CD4-positive, CD25-positive, alpha-beta regulatory T cell (primary cell): ENCODE measurements at regions not wholly inside any gene's neighbourhood (a gene's known extent, or its start where the extent isn't known, plus 50 kb on each side); places are given as distances from the start of the nearest gene placed in this dataset.

Experiments used
- ATAC-seq, 2 donors: fragments of 150-1000 bp; cut with Tn5 transposase; one replicate each; pipeline ENCODE4 v1.10.0; 2021; ENCODE audit warnings: low read depth in 2 of 2, moderate number of reproducible peaks in 2 of 2, moderate library complexity in 1 of 2
- DNase-seq, 3 donors: peaks; one replicate each; pipeline versions ENCODE4 v3.0.0 to v3.0.0-alpha.2; 2012 to 2022; ENCODE audit warnings: mixed read lengths in 1 of 3
- H3K27ac ChIP-seq: one replicate; pipeline ENCODE4 v1.7.0; 2013; ENCODE audit warnings: mild to moderate bottlenecking, low read length; ENCODE audit not compliant: insufficient read depth, poor library complexity, severe bottlenecking
- H3K27me3 ChIP-seq: one replicate; pipeline ENCODE4 v1.7.0; 2013; ENCODE audit warnings: low read length; ENCODE audit not compliant: control insufficient read depth, insufficient read depth
- H3K36me3 ChIP-seq: one replicate; pipeline ENCODE4 v1.7.0; 2013; ENCODE audit warnings: mild to moderate bottlenecking, low read length, moderate library complexity; ENCODE audit not compliant: control insufficient read depth, insufficient read depth
- H3K4me1 ChIP-seq: 2 replicates; pipeline ENCODE4 v1.7.0; 2013; ENCODE audit warnings: mild to moderate bottlenecking, low read length; ENCODE audit not compliant: insufficient read depth, control insufficient read depth, poor library complexity, severe bottlenecking
- H3K4me3 ChIP-seq: one replicate; pipeline ENCODE4 v1.7.0; 2013; ENCODE audit warnings: low read depth, mild to moderate bottlenecking, low read length, moderate library complexity
- H3K9me3 ChIP-seq, 2 experiments: 1 replicate in 1 of 2; 2 replicates in 1 of 2; pipeline ENCODE4 v1.7.0; 2013; ENCODE audit warnings: low read length in 2 of 2, mild to moderate bottlenecking in 1 of 2, moderate library complexity in 1 of 2; ENCODE audit not compliant: control insufficient read depth in 2 of 2
- H3K27ac Mint-ChIP-seq, 3 donors: one replicate each; pipeline ENCODE4 v1.8.0; 2020 to 2022; ENCODE audit warnings: mild to moderate bottlenecking in 3 of 3, mixed read lengths in 3 of 3, moderate library complexity in 2 of 3
- H3K27me3 Mint-ChIP-seq: one replicate; pipeline ENCODE4 v1.8.0; 2022; ENCODE audit warnings: mild to moderate bottlenecking, mixed read lengths
- H3K36me3 Mint-ChIP-seq: one replicate; pipeline ENCODE4 v1.8.0; 2020; ENCODE audit warnings: mixed read lengths
- H3K4me1 Mint-ChIP-seq, 4 donors: one replicate each; pipeline ENCODE4 v1.8.0; 2020 to 2022; ENCODE audit warnings: mixed read lengths in 4 of 4, mild to moderate bottlenecking in 1 of 4
- H3K4me3 Mint-ChIP-seq, 4 donors: one replicate each; pipeline ENCODE4 v1.8.0; 2020 to 2022; ENCODE audit warnings: mild to moderate bottlenecking in 4 of 4, mixed read lengths in 4 of 4, moderate library complexity in 3 of 4
- H3K9me3 Mint-ChIP-seq, 7 donors: one replicate each; pipeline ENCODE4 v1.8.0; 2020 to 2022; ENCODE audit warnings: mixed read lengths in 7 of 7, mild to moderate bottlenecking in 3 of 7, moderate library complexity in 2 of 7

GRCh38 chr7:41162612-41163011 is 540.3 kb downstream of the INHBA start:
- H3K36me3 Mint-ChIP-seq: no peaks in the 10 kb centered on the region
- peaks cover 0 to 12% (median 3%) of the 10 kb centered on the region in 7 donors for H3K9me3 Mint-ChIP-seq
- no peak overlapping the region for H3K4me3 Mint-ChIP-seq

GRCh38 chr7:41161041-41161587 is 541.8 kb downstream of the INHBA start:
- Mint-ChIP-seq H3K4me3 (peak overlapping the region in 1 of 4 donors; percentile 44), H3K9me3 (peaks cover 0 to 11% (median 0%) of the 10 kb centered on the region in 7 donors), H3K4me1 (no peaks in the 10 kb centered on the region), H3K36me3 (no peaks in the 10 kb centered on the region), H3K27me3 (no peaks in the 10 kb centered on the region), H3K27ac (no peak overlapping the region)
- Histone ChIP-seq H3K4me1 (no peaks in the 10 kb centered on the region), H3K9me3 (peaks cover 0 to 3% of the 10 kb centered on the region in 2 experiments), H3K4me3 (no peak overlapping the region), H3K27ac (no peak overlapping the region), H3K36me3 (no peaks in the 10 kb centered on the region), H3K27me3 (no peaks in the 10 kb centered on the region)
- ATAC-seq (no peak), DNase-seq (no peak)

More at GRCh38 chr7:41162612-41163011, 540.3 kb downstream of the INHBA start:
- H3K27me3 ChIP-seq: no peaks in the 10 kb centered on the region
- no peaks in the 10 kb centered on the region for H3K36me3 ChIP-seq
- Mint-ChIP-seq H3K27ac (no peak overlapping the region), H3K4me1 (no peaks in the 10 kb centered on the region), H3K27me3 (no peaks in the 10 kb centered on the region)
- ATAC-seq (no peak), DNase-seq (no peak)
- no peaks in the 10 kb centered on the region for H3K4me1 ChIP-seq
- peaks cover 0 to 2% of the 10 kb centered on the region in 2 experiments for H3K9me3 ChIP-seq
- H3K4me3 ChIP-seq: no peak overlapping the region
- H3K27ac ChIP-seq: no peak overlapping the region

DNA sequence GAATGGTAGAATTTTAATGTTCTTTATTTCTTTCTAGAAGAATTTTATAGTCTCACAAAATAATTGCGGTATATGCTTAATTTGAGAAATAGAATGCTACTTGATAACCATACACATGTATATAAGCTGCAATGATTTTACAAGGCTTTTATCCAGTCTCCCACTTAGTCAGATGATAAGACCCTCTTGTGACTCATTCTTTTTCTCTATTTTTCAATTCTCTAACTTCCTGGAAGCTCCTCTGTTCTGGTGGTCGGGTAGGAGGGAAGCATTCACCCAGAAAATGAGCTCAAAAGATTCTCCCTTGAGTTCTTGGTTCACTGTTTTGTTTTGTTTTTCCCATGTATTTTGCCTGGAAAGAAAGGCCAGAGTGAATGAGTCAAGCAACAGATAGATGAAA is 546.6 kb downstream of the INHBA start:
- no peak for ATAC-seq
- Mint-ChIP-seq H3K4me1 (no peaks in the 10 kb centered on the region), H3K27ac (no peak overlapping the region), H3K4me3 (no peak overlapping the region), H3K9me3 (peaks cover 0 to 11% (median 3%) of the 10 kb centered on the region in 7 donors), H3K36me3 (no peaks in the 10 kb centered on the region), H3K27me3 (no peaks in the 10 kb centered on the region)
- H3K27me3 ChIP-seq: no peaks in the 10 kb centered on the region
- H3K36me3 ChIP-seq: no peaks in the 10 kb centered on the region
- no peaks in the 10 kb centered on the region for H3K4me1 ChIP-seq
- no peak overlapping the region for H3K27ac ChIP-seq
- H3K9me3 ChIP-seq: peaks cover 0 to 3% of the 10 kb centered on the region in 2 experiments
- DNase-seq: no peak
- H3K4me3 ChIP-seq: no peak overlapping the region

DNA sequence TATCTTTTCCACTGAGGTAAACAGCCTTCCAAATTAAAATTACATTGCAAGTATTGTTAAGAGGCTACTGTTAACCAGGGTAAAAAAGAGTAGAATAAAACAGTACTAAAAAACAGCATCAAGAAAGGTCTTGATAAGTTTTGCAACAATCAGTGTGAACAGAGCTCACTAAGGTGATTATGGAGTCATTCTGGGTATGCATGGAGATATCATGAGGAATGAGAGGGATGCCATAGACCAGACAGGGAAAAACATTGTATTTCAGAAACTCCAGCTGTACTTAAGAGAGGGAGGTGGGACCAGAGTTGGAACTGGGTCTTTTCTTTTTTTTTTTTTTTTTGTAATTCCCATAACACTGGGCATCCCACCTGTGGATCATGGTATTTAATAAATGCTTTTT is 549.6 kb downstream of the INHBA start:
- H3K27ac Mint-ChIP-seq: no peak overlapping the region
- Histone ChIP-seq H3K4me1 (no peaks in the 10 kb centered on the region), H3K36me3 (no peaks in the 10 kb centered on the region), H3K4me3 (no peak overlapping the region), H3K27me3 (no peaks in the 10 kb centered on the region), H3K27ac (no peak overlapping the region), H3K9me3 (peaks cover 0 to 3% of the 10 kb centered on the region in 2 experiments)
- H3K4me1 Mint-ChIP-seq: no peaks in the 10 kb centered on the region
- no peaks in the 10 kb centered on the region for H3K36me3 Mint-ChIP-seq
- H3K4me3 Mint-ChIP-seq: no peak overlapping the region
- no peak for ATAC-seq
- no peaks in the 10 kb centered on the region for H3K27me3 Mint-ChIP-seq
- DNase-seq: no peak
- H3K9me3 Mint-ChIP-seq: peaks cover 0 to 7% (median 3%) of the 10 kb centered on the region in 7 donors

- Mint-ChIP-seq H3K27me3 (no peaks in the 10 kb centered on the region), H3K4me3 (no peak overlapping the region), H3K36me3 (no peaks in the 10 kb centered on the region), H3K27ac (no peak overlapping the region), H3K9me3 (peaks cover 0 to 6% (median 3%) of the 10 kb centered on the region in 7 donors), H3K4me1 (no peaks in the 10 kb centered on the region)
- no peaks in the 10 kb centered on the region for H3K36me3 ChIP-seq
- H3K4me1 ChIP-seq: no peaks in the 10 kb centered on the region
- DNase-seq: no peak
- no peak overlapping the region for H3K27ac ChIP-seq
- no peaks in the 10 kb centered on the region for H3K27me3 ChIP-seq
- no peak for ATAC-seq
- H3K4me3 ChIP-seq: no peak overlapping the region
- H3K9me3 ChIP-seq: no peaks in the 10 kb centered on the region
Measured at GRCh38 chr7:41152179-41152678, 550.7 kb downstream of the INHBA start.

GRCh38 chr7:41149576-41149975 is 553.3 kb downstream of the INHBA start:
- Mint-ChIP-seq H3K4me1 (no peaks in the 10 kb centered on the region), H3K36me3 (no peaks in the 10 kb centered on the region), H3K27me3 (no peaks in the 10 kb centered on the region), H3K27ac (peak overlapping the region in 1 of 3 donors; percentile 6), H3K4me3 (no peak overlapping the region), H3K9me3 (peaks cover 3 to 7% (median 4%) of the 10 kb centered on the region in 7 donors)
- H3K4me1 ChIP-seq: no peaks in the 10 kb centered on the region
- no peak for ATAC-seq
- no peaks in the 10 kb centered on the region for H3K36me3 ChIP-seq
- peaks cover 0 to 6% of the 10 kb centered on the region in 2 experiments for H3K9me3 ChIP-seq
- no peaks in the 10 kb centered on the region for H3K27me3 ChIP-seq
- DNase-seq: no peak
- no peak overlapping the region for H3K27ac ChIP-seq
- H3K4me3 ChIP-seq: no peak overlapping the region

GRCh38 chr7:41148521-41148951 is 554.4 kb downstream of the INHBA start:
- Mint-ChIP-seq H3K4me1 (no peaks in the 10 kb centered on the region), H3K4me3 (no peak overlapping the region), H3K9me3 (peaks cover 3 to 7% (median 4%) of the 10 kb centered on the region in 7 donors), H3K27ac (no peak overlapping the region), H3K27me3 (no peaks in the 10 kb centered on the region), H3K36me3 (no peaks in the 10 kb centered on the region)
- Histone ChIP-seq H3K4me3 (no peak overlapping the region), H3K9me3 (peaks cover 0 to 6% of the 10 kb centered on the region in 2 experiments), H3K27me3 (no peaks in the 10 kb centered on the region), H3K36me3 (no peaks in the 10 kb centered on the region), H3K4me1 (no peaks in the 10 kb centered on the region), H3K27ac (no peak overlapping the region)
- ATAC-seq (no peak), DNase-seq (no peak)
